ENCODE measurements at regions not wholly inside any gene's neighbourhood (a gene's known extent, or its start where the extent isn't known, plus 50 kb on each side); places are given as distances from the start of the nearest gene placed in this dataset.

- H3F3A ChIP-seq (ENCODE audit: insufficient read depth, low read length), result no peaks in the 10 kb centered on the region
- TF ChIP-seq EZH2 (IDR thresholded peaks at IDR 0.05; ENCODE audit: borderline replicate concordance, low read length), result no peak
- TF ChIP-seq, protein P1, sequence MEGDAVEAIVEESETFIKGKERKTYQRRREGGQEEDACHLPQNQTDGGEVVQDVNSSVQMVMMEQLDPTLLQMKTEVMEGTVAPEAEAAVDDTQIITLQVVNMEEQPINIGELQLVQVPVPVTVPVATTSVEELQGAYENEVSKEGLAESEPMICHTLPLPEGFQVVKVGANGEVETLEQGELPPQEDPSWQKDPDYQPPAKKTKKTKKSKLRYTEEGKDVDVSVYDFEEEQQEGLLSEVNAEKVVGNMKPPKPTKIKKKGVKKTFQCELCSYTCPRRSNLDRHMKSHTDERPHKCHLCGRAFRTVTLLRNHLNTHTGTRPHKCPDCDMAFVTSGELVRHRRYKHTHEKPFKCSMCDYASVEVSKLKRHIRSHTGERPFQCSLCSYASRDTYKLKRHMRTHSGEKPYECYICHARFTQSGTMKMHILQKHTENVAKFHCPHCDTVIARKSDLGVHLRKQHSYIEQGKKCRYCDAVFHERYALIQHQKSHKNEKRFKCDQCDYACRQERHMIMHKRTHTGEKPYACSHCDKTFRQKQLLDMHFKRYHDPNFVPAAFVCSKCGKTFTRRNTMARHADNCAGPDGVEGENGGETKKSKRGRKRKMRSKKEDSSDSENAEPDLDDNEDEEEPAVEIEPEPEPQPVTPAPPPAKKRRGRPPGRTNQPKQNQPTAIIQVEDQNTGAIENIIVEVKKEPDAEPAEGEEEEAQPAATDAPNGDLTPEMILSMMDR (IDR thresholded peaks at IDR 0.05; ENCODE audit: low read length), result no peak
- no peak overlapping the region for H3K4me3 ChIP-seq (ENCODE audit: low read depth, low read length, poor library complexity, severe bottlenecking)
- no peaks in the 10 kb centered on the region for H3K9me2 ChIP-seq (ENCODE audit: low read depth, low read length)
- H2AFZ ChIP-seq (ENCODE audit: low read length), result no peak overlapping the region
- H3K4me2 ChIP-seq (ENCODE audit: low read length), result no peak overlapping the region
- no peaks in the 10 kb centered on the region for H3K79me2 ChIP-seq (ENCODE audit: insufficient read depth, low read length)
- no peaks in the 10 kb centered on the region for H3K27me3 ChIP-seq (ENCODE audit: insufficient read depth, low read length)
- no peaks in the 10 kb centered on the region for H3K36me3 ChIP-seq (ENCODE audit: insufficient read depth, low read length)
- H3K27ac ChIP-seq (ENCODE audit: low read depth, low read length, poor library complexity, severe bottlenecking), result no peak overlapping the region
- H3K9me3 ChIP-seq (ENCODE audit: low read length), result no peaks in the 10 kb centered on the region
- H3K4me1 ChIP-seq (ENCODE audit: insufficient read depth, low read length, severe bottlenecking), result no peaks in the 10 kb centered on the region
- no peaks in the 10 kb centered on the region for H4K20me1 ChIP-seq (ENCODE audit: insufficient read depth, low read length)
- no peak overlapping the region for H3K9ac ChIP-seq (ENCODE audit: low read length)
Measured at GRCh38 chr6:131383421-131384411, 189.3 kb upstream of the ARG1 start.

DNA sequence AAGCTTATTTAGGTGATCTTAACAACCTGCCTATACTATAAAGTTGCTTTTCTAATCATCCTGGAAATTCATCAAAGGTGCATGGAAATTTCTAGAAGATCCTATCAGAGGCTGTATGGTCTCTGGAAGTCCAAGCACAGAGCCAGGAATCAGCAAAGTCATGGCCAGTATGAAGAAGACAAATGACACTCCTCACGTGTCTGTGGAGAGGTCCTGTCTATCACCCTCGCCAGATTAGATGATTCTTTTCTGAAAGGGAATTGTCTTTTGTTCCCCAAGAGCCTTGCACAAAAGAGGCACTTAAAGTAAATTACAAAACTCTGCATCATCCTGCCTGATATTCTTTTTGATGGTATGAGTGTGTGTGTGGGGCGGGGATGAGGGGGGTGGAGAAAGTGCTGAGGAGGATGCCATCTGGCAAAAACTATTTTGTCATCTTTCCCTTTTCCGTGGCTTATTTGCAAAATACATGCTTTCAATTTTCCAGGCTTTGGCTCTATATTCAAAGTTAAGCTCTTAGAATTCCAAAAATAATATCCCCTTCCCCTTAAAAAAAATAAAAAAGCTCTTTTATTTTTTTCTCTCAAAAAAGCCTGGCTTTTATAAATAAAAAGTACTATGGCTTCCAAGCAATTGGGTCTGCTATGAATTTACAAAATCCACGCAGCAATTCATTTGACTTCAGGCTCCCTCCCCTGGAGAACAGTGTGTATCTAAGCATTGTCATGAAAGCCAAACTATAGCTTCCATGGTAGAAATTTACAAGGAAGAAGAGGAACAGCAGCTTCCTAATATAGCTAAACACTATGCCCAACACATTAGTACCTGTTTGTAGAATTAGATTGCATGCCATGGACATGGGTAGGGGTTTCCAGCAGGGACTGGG is 185.2 kb upstream of the ARG1 start:
- Histone ChIP-seq H3K27ac (ENCODE audit: low read depth, low read length, poor library complexity, severe bottlenecking) (no peak overlapping the region), H3K27me3 (ENCODE audit: insufficient read depth, low read length) (no peaks in the 10 kb centered on the region), H3K79me2 (ENCODE audit: insufficient read depth, low read length) (no peaks in the 10 kb centered on the region), H3K36me3 (ENCODE audit: insufficient read depth, low read length) (no peaks in the 10 kb centered on the region), H3K4me2 (ENCODE audit: low read length) (no peak overlapping the region), H3K4me1 (ENCODE audit: insufficient read depth, low read length, severe bottlenecking) (no peaks in the 10 kb centered on the region), H3F3A (ENCODE audit: insufficient read depth, low read length) (no peaks in the 10 kb centered on the region), H2AFZ (ENCODE audit: low read length) (no peak overlapping the region), H3K9me3 (ENCODE audit: low read length) (no peaks in the 10 kb centered on the region), H3K4me3 (ENCODE audit: low read depth, low read length, poor library complexity, severe bottlenecking) (no peak overlapping the region), H4K20me1 (ENCODE audit: insufficient read depth, low read length) (no peaks in the 10 kb centered on the region), H3K9me2 (ENCODE audit: low read depth, low read length) (no peaks in the 10 kb centered on the region), H3K9ac (ENCODE audit: low read length) (no peak overlapping the region)
- TF ChIP-seq, protein P1 (IDR thresholded peaks at IDR 0.05; ENCODE audit: low read length), result no peak
- TF ChIP-seq EZH2 (IDR thresholded peaks at IDR 0.05; ENCODE audit: borderline replicate concordance, low read length), result no peak

- no peak overlapping the region for H2AFZ ChIP-seq (ENCODE audit: low read length)
- no peak overlapping the region for H3K9ac ChIP-seq (ENCODE audit: low read length)
- no peaks in the 10 kb centered on the region for H3K36me3 ChIP-seq (ENCODE audit: insufficient read depth, low read length)
- H3K9me3 ChIP-seq (ENCODE audit: low read length), result no peaks in the 10 kb centered on the region
- no peaks in the 10 kb centered on the region for H3F3A ChIP-seq (ENCODE audit: insufficient read depth, low read length)
- H3K27ac ChIP-seq (ENCODE audit: low read depth, low read length, poor library complexity, severe bottlenecking), result no peak overlapping the region
- H3K79me2 ChIP-seq (ENCODE audit: insufficient read depth, low read length), result no peaks in the 10 kb centered on the region
- no peaks in the 10 kb centered on the region for H3K9me2 ChIP-seq (ENCODE audit: low read depth, low read length)
- no peak overlapping the region for H3K4me2 ChIP-seq (ENCODE audit: low read length)
- no peaks in the 10 kb centered on the region for H3K4me1 ChIP-seq (ENCODE audit: insufficient read depth, low read length, severe bottlenecking)
- no peaks in the 10 kb centered on the region for H4K20me1 ChIP-seq (ENCODE audit: insufficient read depth, low read length)
- TF ChIP-seq, protein P1 (IDR thresholded peaks at IDR 0.05; ENCODE audit: low read length), result no peak
- no peak for TF ChIP-seq EZH2 (IDR thresholded peaks at IDR 0.05; ENCODE audit: borderline replicate concordance, low read length)
- H3K27me3 ChIP-seq (ENCODE audit: insufficient read depth, low read length), result no peaks in the 10 kb centered on the region
- no peak overlapping the region for H3K4me3 ChIP-seq (ENCODE audit: low read depth, low read length, poor library complexity, severe bottlenecking)
Measured at GRCh38 chr6:131390322-131390721, 182.7 kb upstream of the ARG1 start.

Data from OCI-LY1 (cell line).